ENCODE measurements at regions not wholly inside any gene's neighbourhood (a gene's known extent, or its start where the extent isn't known, plus 50 kb on each side); places are given as distances from the start of the nearest gene placed in this dataset.

- TF ChIP-seq CTCF (conservative IDR thresholded peaks at IDR 0.05 in 1 of 2, IDR thresholded peaks at IDR 0.05 in 1 of 2; ENCODE audit: low read depth in 1 of 2, low read length in 2 of 2) = no peak
- no peak for TF ChIP-seq EZH2 (IDR thresholded peaks at IDR 0.05; ENCODE audit: low read length, missing control alignments)
These were observed 599.5 kb downstream of the SUCLG1 start for GRCh38 chr2:83859553-83859952.

Data from fibroblast of lung (primary cell).